IPS-18c (cell line): ENCODE measurements at regions not wholly inside any gene's neighbourhood (a gene's known extent, or its start where the extent isn't known, plus 50 kb on each side); places are given as distances from the start of the nearest gene placed in this dataset.

Experiments used
- H3K4me3 ChIP-seq: 2 replicates; pipeline ENCODE4 v1.7.0; 2013; ENCODE audit warnings: low read depth, mild to moderate bottlenecking, low read length, moderate library complexity; ENCODE audit not compliant: insufficient read depth
- H3K9me3 ChIP-seq: one replicate; pipeline ENCODE4 v1.6.1; 2013; ENCODE audit warnings: mild to moderate bottlenecking, low read length, moderate library complexity; ENCODE audit not compliant: control insufficient read depth, insufficient read depth

GRCh38 chr22:27019827-27020226 lies 362.4 kb downstream of the MIAT start:
- H3K4me3 ChIP-seq, result no peak overlapping the region
- H3K9me3 ChIP-seq, result no peaks in the 10 kb centered on the region

GRCh38 chr22:27022274-27022895 lies 365.0 kb downstream of the MIAT start:
- H3K9me3 ChIP-seq, result no peaks in the 10 kb centered on the region

GRCh38 chr22:27022896-27023361 lies 365.5 kb downstream of the MIAT start:
- H3K4me3 ChIP-seq, result no peak overlapping the region
- no peaks in the 10 kb centered on the region for H3K9me3 ChIP-seq

More at GRCh38 chr22:27022274-27022895, 365.0 kb downstream of the MIAT start:
- H3K4me3 ChIP-seq, result no peak overlapping the region

GRCh38 chr22:27023591-27023990 lies 366.2 kb downstream of the MIAT start:
- no peak overlapping the region for H3K4me3 ChIP-seq

GRCh38 chr22:27024982-27025381 lies 367.6 kb downstream of the MIAT start:
- Histone ChIP-seq H3K4me3 (no peak overlapping the region), H3K9me3 (no peaks in the 10 kb centered on the region)

More at GRCh38 chr22:27023591-27023990, 366.2 kb downstream of the MIAT start:
- H3K9me3 ChIP-seq, result no peaks in the 10 kb centered on the region

GRCh38 chr22:27028093-27028492 lies 370.7 kb downstream of the MIAT start:
- Histone ChIP-seq H3K4me3 (no peak overlapping the region), H3K9me3 (peaks cover 4% of the 10 kb centered on the region)

GRCh38 chr22:27029584-27030130 lies 372.3 kb downstream of the MIAT start:
- H3K4me3 ChIP-seq, result no peak overlapping the region
- peaks cover 4% of the 10 kb centered on the region for H3K9me3 ChIP-seq

- Histone ChIP-seq H3K9me3 (peaks cover 7% of the 10 kb centered on the region), H3K4me3 (no peak overlapping the region)
Observed at GRCh38 chr22:27032091-27032761, 374.8 kb downstream of the MIAT start.

- Histone ChIP-seq H3K9me3 (peaks cover 3% of the 10 kb centered on the region), H3K4me3 (no peak overlapping the region)
Observed at GRCh38 chr22:27041745-27042310, 384.4 kb downstream of the MIAT start.

GRCh38 chr22:27043262-27043661 lies 385.9 kb downstream of the MIAT start:
- Histone ChIP-seq H3K4me3 (no peak overlapping the region), H3K9me3 (no peaks in the 10 kb centered on the region)

GRCh38 chr22:27045103-27045947 lies 387.9 kb downstream of the MIAT start:
- H3K4me3 ChIP-seq, result no peak overlapping the region
- no peaks in the 10 kb centered on the region for H3K9me3 ChIP-seq

- H3K4me3 ChIP-seq, result no peak overlapping the region
- no peaks in the 10 kb centered on the region for H3K9me3 ChIP-seq
Observed at GRCh38 chr22:27046086-27046485, 388.7 kb downstream of the MIAT start.

- Histone ChIP-seq H3K9me3 (no peaks in the 10 kb centered on the region), H3K4me3 (no peak overlapping the region)
Observed at GRCh38 chr22:27046603-27047002, 389.2 kb downstream of the MIAT start.

GRCh38 chr22:27050771-27051170 lies 393.4 kb downstream of the MIAT start:
- Histone ChIP-seq H3K4me3 (no peak overlapping the region), H3K9me3 (no peaks in the 10 kb centered on the region)

GRCh38 chr22:27051407-27051806 lies 394.0 kb downstream of the MIAT start:
- Histone ChIP-seq H3K4me3 (no peak overlapping the region), H3K9me3 (no peaks in the 10 kb centered on the region)

- H3K9me3 ChIP-seq, result no peaks in the 10 kb centered on the region
- H3K4me3 ChIP-seq, result no peak overlapping the region
Observed at GRCh38 chr22:27057717-27058116, 400.3 kb downstream of the MIAT start.

GRCh38 chr22:27060190-27060589 lies 402.8 kb downstream of the MIAT start:
- H3K9me3 ChIP-seq, result no peaks in the 10 kb centered on the region
- H3K4me3 ChIP-seq, result no peak overlapping the region
